SU-DHL-6 (cell line): ENCODE measurements at regions not wholly inside any gene's neighbourhood (a gene's known extent, or its start where the extent isn't known, plus 50 kb on each side); places are given as distances from the start of the nearest gene placed in this dataset.
"Not testable (repeated sequence)": the region's sequence is repeated elsewhere in the genome, so short reads cannot be mapped to it uniquely, and the experiment has no call there.

Source experiments
- H2AFZ ChIP-seq: fragments of 200-600 bp; sonication (generic); 2 replicates; pipeline ENCODE4 v1.6.1; 2014; ENCODE audit warnings: low read depth, mild to moderate bottlenecking, moderate library complexity, mixed read lengths, antibody characterized with exemption, low read length; ENCODE audit not compliant: severe bottlenecking
- H3F3A ChIP-seq: fragments of 200-600 bp; shearing (Covaris generic); 2 replicates; pipeline ENCODE4 v1.6.0; 2016; ENCODE audit warnings: antibody characterized with exemption, mild to moderate bottlenecking; ENCODE audit not compliant: insufficient read depth
- H3K27ac ChIP-seq: fragments of 200-600 bp; sonication (generic); 2 replicates; pipeline ENCODE4 v1.5.1; 2016; ENCODE audit warnings: low read depth, mild to moderate bottlenecking, low read length, moderate library complexity, mixed read lengths
- H3K27me3 ChIP-seq: fragments of 200-600 bp; sonication (generic), shearing (Covaris generic); 2 replicates; pipeline ENCODE4 v1.6.0; 2014; ENCODE audit warnings: mild to moderate bottlenecking, low read length
- H3K36me3 ChIP-seq: fragments of 200-600 bp; sonication (generic); 2 replicates; pipeline ENCODE4 v1.6.1; 2014; ENCODE audit warnings: mild to moderate bottlenecking, low read length, mixed read lengths
- H3K4me2 ChIP-seq: fragments of 300-600, 200-600 bp; shearing (Covaris generic), sonication (generic); 2 replicates; pipeline ENCODE4 v1.6.0; 2014; ENCODE audit warnings: low read length, low read depth, mild to moderate bottlenecking; ENCODE audit not compliant: poor library complexity, severe bottlenecking
- H3K4me3 ChIP-seq: fragments of 200-600 bp; sonication (generic); 2 replicates; pipeline ENCODE4 v1.5.1; 2014; ENCODE audit warnings: antibody characterized with exemption, low read length, mild to moderate bottlenecking, mixed read lengths; ENCODE audit not compliant: insufficient read depth, poor library complexity, severe bottlenecking
- H3K79me2 ChIP-seq: fragments of 200-600 bp; sonication (generic); 2 replicates; pipeline ENCODE4 v1.6.1; 2014; ENCODE audit warnings: mild to moderate bottlenecking, low read length, moderate library complexity; ENCODE audit not compliant: insufficient read depth
- H3K9ac ChIP-seq: fragments of 200-600 bp; sonication (generic); 2 replicates; pipeline ENCODE4 v1.7.0; 2014; ENCODE audit warnings: mild to moderate bottlenecking, low read length
- H3K9me2 ChIP-seq: fragments of 200-600 bp; sonication (generic); replicated peaks from 2 replicates; pipeline ENCODE4 v1.6.1; 2014; ENCODE audit warnings: low read length; ENCODE audit not compliant: insufficient read depth
- H3K9me3 ChIP-seq: fragments of 200-600 bp; sonication (generic); 2 replicates; pipeline ENCODE4 v1.6.1; 2014; ENCODE audit warnings: low read length, mixed read lengths; ENCODE audit not compliant: insufficient read depth
- H4K20me1 ChIP-seq: fragments of 200-600 bp; sonication (generic); 2 replicates; pipeline ENCODE4 v1.6.1; 2014; ENCODE audit warnings: low read depth, mild to moderate bottlenecking, antibody characterized with exemption, low read length, moderate library complexity, mixed read lengths
- CTCF ChIP-seq: fragments of 200-600 bp; sonication (generic); IDR thresholded peaks from one replicate; pipeline ENCODE4 v1.5.1; 2017; ENCODE audit warnings: antibody characterized with exemption, mild to moderate bottlenecking, low read length, moderate library complexity; ENCODE audit not compliant: insufficient read depth, poor library complexity, severe bottlenecking
- EZH2phosphoT487 ChIP-seq: fragments of 200-600 bp; sonication (generic), shearing (Covaris generic); conservative IDR thresholded peaks from 2 replicates; pipeline ENCODE4 v1.6.1; 2018; ENCODE audit warnings: mild to moderate bottlenecking, antibody characterized with exemption, low read length, moderate library complexity, mixed read lengths

- Histone ChIP-seq H4K20me1 (no peaks in the 10 kb centered on the region), H3K9me3 (no peaks in the 10 kb centered on the region), H2AFZ (no peak overlapping the region), H3K4me3 (no peak overlapping the region), H3K36me3 (no peaks in the 10 kb centered on the region), H3F3A (no peaks in the 10 kb centered on the region), H3K9ac (no peak overlapping the region), H3K27me3 (no peaks in the 10 kb centered on the region), H3K9me2 (no peaks in the 10 kb centered on the region), H3K4me2 (no peak overlapping the region), H3K79me2 (no peaks in the 10 kb centered on the region), H3K27ac (no peak overlapping the region)
- TF ChIP-seq CTCF (no peak), EZH2phosphoT487 (no peak)
These were observed 714.9 kb upstream of the LUZP2 start for GRCh38 chr11:23781803-23782560.

GRCh38 chr11:23786974-23787373 lies 709.9 kb upstream of the LUZP2 start:
- not testable (repeated sequence) for H3K79me2 ChIP-seq, H3K4me2 ChIP-seq, H3K4me3 ChIP-seq, H2AFZ ChIP-seq, H3F3A ChIP-seq, H3K9me2 ChIP-seq, H4K20me1 ChIP-seq, H3K9ac ChIP-seq, H3K27me3 ChIP-seq, H3K27ac ChIP-seq, H3K36me3 ChIP-seq, H3K9me3 ChIP-seq

GRCh38 chr11:23789200-23789853 lies 707.5 kb upstream of the LUZP2 start:
- Histone ChIP-seq H3F3A (no peaks in the 10 kb centered on the region), H2AFZ (no peak overlapping the region), H3K27me3 (no peaks in the 10 kb centered on the region), H3K4me3 (no peak overlapping the region), H3K36me3 (no peaks in the 10 kb centered on the region), H3K79me2 (no peaks in the 10 kb centered on the region), H3K9ac (no peak overlapping the region), H3K9me2 (no peaks in the 10 kb centered on the region), H3K27ac (no peak overlapping the region), H3K9me3 (no peaks in the 10 kb centered on the region), H4K20me1 (no peaks in the 10 kb centered on the region), H3K4me2 (no peak overlapping the region)
- TF ChIP-seq CTCF = no peak
- TF ChIP-seq EZH2phosphoT487 = no peak

- Histone ChIP-seq H3K79me2 (no peaks in the 10 kb centered on the region), H3K9me3 (no peaks in the 10 kb centered on the region), H3K4me2 (no peak overlapping the region), H3K9me2 (no peaks in the 10 kb centered on the region), H3F3A (no peaks in the 10 kb centered on the region), H4K20me1 (no peaks in the 10 kb centered on the region), H3K27ac (no peak overlapping the region), H3K27me3 (no peaks in the 10 kb centered on the region), H3K9ac (no peak overlapping the region), H3K36me3 (no peaks in the 10 kb centered on the region), H2AFZ (no peak overlapping the region), H3K4me3 (no peak overlapping the region)
- TF ChIP-seq CTCF (no peak), EZH2phosphoT487 (no peak)
These were observed 706.9 kb upstream of the LUZP2 start for GRCh38 chr11:23789938-23790371.
